ENCODE measurements at regions not wholly inside any gene's neighbourhood (a gene's known extent, or its start where the extent isn't known, plus 50 kb on each side); places are given as distances from the start of the nearest gene placed in this dataset.

DNA sequence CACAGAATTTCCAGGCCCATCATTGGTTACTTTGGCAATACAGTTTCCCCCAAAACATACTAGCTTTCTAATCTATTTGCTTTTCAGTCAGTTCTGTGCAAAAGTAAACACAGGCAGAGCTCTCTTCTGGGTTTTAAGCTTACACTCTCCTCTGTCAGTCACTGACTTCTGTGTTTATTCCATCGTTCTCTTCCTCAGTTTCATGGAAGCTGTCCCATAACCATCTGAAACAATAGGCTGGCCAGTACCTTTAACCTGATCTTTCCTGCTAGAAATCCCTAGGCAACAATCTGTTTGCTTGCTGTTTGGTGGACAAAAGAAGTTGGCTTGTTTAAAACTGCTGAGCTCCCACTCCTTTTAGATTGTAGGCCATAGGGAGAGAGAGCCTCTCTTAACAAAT is 431.5 kb downstream of the HACE1 start:
- DNase-seq = no peak

DNA sequence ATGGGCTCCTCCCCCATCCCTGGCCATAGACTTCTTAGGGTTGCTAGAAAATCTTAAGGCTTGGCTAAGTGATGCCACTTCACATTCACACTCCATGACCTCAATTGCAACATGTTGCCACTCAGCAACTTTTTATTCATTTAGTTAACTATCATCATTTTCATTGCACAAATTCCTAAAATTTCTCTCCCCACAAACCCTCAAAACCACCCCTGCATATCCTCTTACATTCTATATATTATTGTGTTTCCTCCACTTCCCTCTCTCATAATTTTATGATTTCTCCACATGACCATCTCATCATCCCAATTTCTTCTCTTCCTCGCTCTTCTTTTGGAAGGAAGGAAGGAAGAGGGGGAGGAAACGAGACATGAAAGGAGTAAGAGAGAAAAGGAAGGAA is 436.0 kb downstream of the HACE1 start:
- no peak for DNase-seq

DNA sequence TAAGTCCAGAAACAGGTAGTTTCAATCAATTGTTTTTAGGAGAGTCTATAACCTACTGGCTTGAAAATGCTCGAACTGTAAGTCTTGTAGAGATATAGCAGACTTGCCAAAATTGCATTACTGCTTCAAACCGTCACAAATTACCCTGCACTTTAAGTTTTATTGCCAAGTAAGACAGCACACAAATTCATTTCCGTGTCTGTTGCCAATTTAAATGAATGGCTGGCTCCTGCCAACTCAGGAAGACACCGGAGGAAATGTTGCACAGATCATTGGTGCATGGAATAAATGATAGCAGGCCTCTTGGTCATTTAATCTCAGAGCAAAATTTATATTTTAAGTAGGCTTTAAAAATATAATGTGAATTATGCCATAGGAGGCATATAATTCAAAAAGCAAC is 438.1 kb downstream of the HACE1 start:
- no peak for DNase-seq

DNA sequence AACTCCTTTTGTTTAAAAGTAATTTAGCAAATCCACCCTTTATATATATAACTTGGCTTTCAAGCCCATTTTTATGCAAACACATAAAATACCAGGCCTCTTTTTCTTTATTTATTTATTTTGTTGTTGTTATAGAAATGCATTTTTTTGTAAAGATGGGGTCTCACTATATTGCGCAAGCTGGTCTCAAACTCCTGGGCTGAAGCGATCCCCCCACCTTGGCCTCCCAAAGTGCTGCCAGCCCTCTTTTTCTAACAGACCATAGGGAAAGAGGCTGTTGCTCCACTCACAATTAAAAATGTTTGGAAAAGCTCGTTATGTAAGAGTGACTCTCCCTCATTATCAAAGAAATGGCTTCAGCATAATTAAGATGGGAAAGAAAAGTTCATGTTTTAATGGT is 440.9 kb downstream of the HACE1 start:
- DNase-seq = no peak

DNA sequence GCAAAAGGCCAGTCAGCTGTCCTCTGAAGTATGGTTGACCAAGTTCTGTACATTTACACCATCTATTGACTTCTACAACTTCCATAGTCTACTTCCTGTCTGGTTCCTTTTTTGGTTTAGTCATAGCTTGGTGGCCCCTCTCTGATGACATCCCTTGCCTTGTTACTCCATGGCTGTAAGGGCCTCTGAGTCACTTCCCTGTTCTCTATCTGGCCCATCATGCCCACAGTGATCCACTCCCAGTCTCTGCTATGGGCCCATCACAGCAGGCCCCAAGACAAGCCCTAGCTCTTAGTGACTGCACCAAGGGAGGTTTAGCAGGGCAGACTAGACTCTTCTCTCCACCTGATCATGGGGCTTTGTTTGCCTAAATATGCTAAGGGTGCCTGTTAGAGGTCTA is 441.6 kb downstream of the HACE1 start:
- DNase-seq = no peak

DNA sequence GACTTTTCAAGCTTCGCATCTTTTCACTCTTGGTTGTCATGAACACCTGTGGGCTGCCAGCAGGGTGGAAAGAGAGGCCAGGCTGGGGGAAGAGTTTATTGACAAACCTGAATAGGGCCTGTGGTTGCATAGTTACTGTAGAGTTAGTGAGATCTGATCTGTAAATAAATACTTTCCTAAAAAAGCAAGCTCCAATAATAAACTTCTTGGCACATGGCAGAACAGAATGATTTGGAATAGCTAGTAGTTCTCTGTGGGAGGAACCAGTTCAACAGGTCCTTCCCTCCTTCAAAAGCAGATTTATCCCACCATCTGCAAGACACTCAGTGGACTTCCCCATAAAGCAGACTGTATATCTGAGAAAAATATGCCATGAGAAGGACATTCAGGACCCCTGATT is 445.0 kb downstream of the HACE1 start:
- no peak for DNase-seq

DNA sequence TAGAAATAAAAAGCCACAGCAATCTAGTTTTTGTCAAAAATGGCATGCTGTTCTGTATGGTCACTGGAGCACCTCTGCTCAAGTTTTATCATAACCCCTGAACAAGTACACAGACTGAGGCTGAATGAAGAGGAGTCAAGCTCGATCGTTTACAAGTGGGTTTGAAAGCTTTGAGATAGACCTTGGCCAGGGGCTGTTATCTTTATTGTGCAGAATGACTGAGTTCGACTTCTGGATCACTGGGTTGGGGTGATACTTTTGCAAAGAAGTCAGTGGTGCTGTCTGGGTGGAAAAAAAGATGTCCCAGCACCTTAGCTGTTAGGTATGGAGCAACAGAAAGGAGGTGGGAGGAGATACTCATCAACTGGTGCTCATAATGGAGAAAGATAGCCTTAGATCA is 446.0 kb downstream of the HACE1 start:
- DNase-seq = no peak

DNA sequence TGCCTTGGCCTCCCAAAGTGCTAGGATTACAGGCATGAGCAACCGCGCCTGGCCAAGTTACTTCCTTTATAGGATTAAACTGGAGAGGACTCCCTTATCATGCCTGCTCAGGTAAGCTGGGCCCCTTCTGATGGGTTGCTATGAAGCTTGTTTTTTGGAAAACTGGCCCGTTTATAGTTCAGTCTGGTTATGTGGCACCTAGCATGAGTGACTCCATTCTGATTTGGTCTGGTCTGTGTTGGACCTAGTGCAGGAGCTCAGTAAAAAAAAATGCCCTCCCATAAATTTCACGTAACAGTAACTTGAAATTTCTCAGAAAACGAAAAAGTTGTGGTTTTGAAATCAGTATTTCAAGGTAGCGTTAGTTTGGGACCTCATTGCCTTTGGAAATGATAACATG is 448.4 kb downstream of the HACE1 start:
- DNase-seq = no peak

DNA sequence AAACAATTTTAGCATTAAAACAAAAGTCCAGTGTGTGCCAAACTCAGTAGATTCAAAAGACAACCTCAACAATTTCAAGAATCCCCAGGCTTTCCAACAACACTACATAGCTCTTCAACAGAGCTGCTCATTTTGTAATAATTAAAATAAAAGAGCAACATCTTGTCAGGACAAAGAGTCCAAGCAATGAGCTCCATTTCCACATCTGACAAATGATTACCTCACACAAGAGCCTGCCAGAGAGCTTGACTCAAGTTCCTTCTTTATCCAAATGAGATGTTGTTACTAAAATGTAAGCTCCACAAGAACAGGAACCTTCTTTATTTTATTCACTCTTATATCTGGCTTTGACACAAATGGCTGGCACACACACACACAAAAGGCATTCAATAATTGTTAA is 449.8 kb downstream of the HACE1 start:
- no peak for DNase-seq

DNA sequence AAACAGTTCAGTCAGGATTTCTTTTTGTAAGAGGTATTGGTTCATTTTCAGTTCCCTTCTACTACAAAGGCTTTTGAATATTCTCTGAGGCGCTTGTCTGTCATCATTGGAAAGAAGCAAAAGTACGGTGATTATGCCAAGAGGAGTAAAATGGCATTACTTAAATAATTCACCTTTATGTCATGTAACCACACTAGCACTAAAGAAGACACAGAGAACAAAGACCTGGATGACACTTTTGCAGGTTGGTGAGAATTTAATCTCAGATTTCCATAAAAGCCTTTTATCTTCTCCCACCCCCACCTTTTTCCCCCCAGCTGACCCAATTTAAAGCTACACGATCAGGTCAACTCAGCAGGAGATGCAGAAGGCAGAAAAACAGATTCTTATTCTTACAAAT is 451.8 kb downstream of the HACE1 start:
- DNase-seq = no peak

DNA sequence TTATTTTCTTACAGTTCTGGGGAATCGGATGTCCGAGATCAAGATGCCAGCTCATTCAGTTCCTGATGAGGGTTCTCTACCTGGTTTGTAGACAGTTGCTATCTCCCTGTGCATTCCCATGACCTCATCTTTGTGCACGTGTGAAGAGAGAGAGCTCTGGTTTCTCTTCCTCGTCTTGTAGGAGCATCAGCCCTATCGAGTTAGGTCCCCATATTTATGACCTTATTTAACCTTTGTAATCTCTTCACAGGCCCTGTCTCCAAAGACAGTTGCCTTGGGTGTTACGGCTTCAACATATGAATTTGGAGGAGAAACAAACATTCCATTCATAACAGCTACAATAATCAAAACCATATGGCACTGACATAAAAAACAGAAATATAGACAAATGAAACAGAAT is 455.3 kb downstream of the HACE1 start:
- DNase-seq = no peak

DNA sequence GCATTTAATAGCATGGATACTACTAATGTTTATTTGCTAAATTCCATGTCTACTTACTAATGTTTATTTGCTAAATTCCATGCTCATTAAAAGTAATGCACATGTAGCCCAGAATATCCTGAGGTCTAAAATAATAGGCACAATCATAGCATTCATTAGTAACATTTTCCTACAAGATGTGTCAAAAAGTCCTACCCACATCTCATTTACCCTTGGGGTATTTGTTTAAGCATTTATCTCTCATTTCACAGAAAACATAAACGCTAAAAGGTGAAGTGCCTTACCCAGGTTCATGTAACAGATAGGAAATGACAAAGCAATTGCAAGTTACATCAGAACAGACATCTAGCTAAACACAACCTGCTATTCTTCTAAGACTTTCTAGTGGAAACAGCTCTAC is 457.1 kb downstream of the HACE1 start:
- DNase-seq = no peak

DNA sequence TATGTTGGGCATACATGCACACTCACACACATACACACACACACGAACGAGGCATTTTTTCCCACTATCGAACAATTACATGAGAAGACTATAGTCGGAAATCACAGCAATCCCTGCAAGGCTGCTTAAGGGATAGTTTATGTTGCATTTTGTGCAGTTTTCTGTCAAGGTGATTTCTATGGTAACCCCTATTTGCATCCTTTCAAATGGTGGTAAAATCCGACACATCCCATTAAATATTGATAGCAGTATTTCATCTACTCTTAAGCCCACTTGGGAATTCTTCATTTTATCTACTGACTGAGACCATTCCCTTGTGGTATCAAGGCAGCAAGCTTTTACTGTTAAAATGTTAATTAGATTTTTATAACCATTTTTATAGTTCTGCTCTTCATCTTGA is 457.8 kb downstream of the HACE1 start:
- no peak for DNase-seq

DNA sequence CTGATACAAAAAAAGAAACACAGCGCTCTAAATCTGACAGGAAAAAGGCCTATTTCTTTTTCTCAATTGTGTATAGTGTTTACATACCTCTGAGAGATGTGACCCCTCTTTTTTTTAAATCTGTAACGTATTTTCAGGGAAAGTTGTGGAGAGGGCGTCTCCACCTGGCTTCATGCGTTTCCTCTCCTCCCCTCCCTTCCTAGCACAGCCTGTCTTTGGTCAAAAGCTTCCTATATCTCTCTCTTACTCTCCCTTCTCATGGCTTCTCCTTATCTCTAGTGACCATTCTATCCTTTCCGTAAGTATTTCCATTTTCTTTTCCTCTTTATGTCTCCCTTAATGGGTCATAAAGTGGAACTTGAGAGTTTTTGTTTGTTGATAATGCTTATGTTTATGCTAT is 458.9 kb downstream of the HACE1 start:
- no peak for DNase-seq

DNA sequence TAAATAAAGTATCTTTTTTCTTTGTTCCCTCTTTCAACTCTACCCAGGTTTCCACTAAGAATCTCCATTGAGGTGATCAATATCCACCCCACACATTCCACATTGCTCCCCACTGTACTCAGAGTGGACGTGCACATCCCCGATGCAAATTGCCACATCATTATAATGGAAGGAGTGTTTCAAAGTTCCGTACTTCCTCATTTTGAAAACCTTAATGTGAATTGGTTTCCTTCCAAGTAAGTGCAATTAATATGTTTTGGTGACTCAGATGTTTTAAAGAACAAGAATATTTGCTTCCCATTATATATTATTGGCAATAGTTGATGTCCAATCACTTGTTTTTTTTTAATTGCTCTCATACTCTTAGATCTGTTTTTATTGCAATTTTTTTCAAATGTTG is 463.6 kb downstream of the HACE1 start:
- no peak for DNase-seq

DNA sequence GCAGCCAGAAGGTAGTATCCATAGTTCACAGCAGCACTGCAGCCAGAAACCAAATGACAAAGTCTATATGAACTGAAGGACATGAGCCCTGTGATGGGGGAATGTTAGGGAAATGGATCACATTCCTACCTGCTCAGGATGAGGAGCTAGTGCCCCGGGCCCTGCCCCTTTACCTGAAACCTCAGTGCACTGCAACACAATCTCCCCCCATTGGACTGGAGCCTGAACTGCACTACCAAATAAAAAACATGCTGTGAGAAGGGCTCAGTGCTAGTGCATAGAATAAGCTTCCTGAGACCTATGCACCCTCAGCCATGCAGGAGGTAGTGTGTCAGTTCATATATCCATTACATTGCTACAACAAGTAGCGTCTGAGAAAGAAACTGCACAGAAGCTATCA is 477.8 kb downstream of the HACE1 start:
- no peak for DNase-seq

DNA sequence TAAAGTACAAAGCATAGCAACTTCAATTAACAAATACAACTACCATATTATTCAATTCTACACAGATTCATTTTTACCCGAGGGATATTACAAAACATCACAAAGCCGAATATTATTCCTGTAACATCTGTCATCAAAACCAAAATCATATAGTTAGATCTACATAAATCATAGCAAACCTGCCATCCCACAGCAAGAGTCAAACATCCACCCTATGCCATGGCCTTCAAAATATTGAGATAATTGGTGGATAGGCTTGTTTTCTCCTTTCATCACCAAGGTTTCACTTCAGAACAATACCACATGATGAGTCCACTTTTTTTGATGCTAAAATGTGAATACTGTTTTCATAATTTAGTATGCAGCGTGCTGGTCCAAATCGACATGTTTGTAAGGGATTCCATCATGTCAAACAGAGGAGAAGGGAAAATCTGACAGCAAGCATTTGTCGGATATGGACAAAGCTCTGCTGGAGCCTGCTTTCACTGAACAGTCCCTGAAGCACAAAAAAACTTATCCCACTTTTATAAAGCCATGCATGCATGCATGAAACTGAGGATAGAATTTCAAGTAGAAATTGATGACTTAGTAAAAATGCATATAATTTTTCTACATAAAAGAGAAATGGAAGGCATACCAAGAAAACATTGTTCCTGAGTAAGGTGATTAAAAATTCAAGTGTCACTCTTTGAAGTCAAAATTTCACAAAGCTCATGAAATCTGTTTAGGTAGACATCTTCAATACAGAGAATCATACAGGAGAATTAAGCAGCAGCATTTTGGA is 494.1 kb downstream of the HACE1 start:
- no peak for DNase-seq

DNA sequence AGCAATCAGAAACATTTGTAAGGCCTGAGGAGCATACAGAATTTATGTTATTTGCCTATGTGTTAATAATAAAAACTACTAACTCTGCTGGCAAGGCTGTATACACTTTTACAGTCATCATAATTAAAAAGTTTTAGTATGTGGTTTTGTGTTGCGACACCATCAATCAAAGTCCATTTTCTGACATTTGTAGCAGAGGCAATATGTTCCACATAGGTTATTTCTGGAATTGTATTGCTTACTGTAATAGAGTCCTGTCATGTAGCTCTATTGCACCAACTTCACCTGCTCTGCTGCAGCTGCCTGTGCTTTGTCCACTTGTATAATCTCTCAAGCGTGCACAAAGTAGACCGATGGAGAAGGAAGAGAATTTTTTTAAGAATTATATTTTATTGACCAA is 501.8 kb downstream of the HACE1 start:
- DNase-seq = no peak

DNA sequence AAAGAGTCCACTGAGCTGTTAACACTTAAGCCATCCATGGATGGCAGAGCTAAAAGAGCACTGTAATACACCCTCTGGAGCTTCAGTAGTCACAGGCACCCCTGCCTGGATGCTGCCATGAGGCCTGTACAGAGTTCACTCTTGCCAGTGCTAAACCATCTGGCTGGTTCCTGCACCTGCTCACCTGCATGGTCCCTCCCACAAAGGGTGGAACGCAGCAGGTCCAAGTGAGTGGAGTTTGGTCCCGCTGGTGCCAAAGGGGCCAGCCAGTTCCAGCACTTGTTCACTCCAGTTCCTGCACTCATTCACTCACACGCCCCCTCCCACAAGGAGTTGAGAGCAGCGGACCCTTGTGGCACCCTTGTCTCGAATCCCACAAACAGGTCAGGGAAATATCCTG is 503.5 kb downstream of the HACE1 start:
- no peak for DNase-seq

DNA sequence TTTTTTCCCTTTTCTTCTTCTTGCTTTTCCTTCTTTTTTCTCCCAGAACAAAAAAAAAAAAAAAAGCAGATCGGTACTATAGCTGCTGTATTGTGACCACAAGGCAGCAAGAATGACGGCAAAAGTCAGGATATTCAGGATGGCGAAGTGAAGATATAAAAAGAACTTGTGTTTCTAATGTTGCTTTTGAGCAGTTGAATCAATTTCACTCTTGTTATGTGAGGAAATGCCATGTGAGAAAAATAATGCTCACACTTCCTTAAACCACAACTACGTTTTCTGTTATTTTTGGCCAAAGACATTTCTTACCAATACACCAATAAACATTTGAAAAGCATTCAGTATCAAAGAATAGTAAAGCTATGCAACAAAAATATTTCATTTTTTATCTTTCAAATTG is 510.5 kb downstream of the HACE1 start:
- DNase-seq = no peak

DNA sequence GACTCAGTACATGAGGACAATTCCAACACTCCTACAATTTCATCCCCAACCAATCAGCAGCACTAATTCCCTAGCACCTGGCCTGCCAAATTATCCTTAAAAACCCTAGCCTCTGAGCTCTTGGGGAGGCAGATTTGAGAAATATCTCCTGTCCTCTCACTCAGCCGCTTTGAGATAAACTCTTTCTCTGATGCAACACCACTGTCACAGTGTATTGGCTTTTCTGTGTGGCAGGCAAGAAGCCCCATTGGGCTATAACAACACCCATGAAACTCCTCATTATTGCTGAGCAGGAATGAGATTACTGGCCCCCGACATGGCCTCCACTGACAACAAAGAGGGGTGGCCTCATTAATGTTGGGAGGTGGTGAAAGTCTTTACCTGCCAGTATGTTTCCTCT is 515.5 kb downstream of the HACE1 start:
- DNase-seq = no peak

DNA sequence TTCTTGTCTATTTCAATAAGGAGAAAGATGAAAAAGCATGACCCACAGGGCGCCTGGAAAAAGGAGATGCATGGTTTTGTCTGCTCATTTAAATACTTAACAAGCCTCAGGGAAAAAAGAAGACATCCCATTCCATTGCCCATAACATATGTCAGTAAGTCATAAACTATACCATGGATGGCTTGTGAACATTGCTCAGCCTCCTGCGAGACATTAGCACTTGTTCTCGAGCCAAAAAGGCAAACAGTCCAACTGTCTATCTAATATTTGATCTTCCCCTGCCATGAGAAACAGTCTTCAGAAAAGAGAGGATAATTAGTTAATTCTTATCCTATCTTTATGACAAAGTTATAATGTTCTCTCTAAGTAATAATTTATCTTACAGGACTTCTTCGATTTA is 527.4 kb downstream of the HACE1 start:
- no peak for DNase-seq

DNA sequence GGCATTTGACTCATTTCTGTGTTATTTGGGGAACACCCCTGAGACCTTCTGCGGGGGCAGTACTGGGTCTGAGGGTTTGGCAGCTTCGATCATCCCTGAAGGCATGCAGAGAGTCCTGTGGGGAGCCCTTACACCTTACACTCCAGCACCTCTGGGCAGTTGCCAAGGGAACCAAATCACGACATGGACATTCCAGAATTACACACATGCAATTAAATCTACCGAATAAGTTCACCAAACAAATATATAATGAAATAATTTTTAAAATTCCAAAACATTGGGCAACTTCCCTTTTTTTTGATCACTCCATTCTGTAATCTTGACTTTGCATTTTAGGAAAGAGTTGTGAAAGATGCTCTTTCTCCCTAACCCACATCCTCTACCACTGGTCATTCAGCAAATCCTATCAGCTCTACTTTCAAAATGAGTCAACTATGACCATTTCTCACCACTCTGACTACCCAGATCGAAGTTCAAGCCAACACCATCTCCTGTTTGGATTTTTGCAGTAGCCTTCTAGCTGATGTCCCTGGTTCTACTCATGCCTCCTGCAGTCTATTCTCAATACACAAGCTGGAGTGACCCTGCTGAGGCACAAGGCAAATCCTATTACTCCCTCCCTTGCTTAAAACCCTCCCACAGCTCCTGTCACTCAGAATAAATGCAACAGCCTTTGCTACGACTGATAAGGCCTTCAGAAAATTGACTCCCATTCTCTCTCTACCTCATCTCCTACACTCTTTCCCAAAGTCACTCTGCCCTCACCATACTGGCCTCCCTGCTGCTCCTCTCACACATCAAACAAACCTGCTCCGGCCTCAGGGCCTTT is 533.3 kb downstream of the HACE1 start:
- no peak for DNase-seq

All from anterior cingulate cortex (tissue), 58 donors.